Trophoblast cell (in vitro differentiated cells and primary cell): ENCODE measurements at regions not wholly inside any gene's neighbourhood (a gene's known extent, or its start where the extent isn't known, plus 50 kb on each side); places are given as distances from the start of the nearest gene placed in this dataset.

Experiments
- DNase-seq, 2 donors: peaks; one replicate each; pipeline ENCODE4 v3.0.0-alpha.2; 2016
- H2AFZ ChIP-seq: 2 replicates; pipeline ENCODE4 v1.6.1; 2013; ENCODE audit warnings: low read length, moderate library complexity, mild to moderate bottlenecking; ENCODE audit not compliant: insufficient read depth, poor library complexity
- H2AK5ac ChIP-seq: 2 replicates; pipeline ENCODE4 v1.6.1; 2013; ENCODE audit warnings: mild to moderate bottlenecking, low read length
- H2BK120ac ChIP-seq: 2 replicates; pipeline ENCODE4 v1.6.1; 2013; ENCODE audit warnings: low read length, mild to moderate bottlenecking, moderate library complexity; ENCODE audit not compliant: insufficient read depth, poor library complexity
- H2BK12ac ChIP-seq: 2 replicates; pipeline ENCODE4 v1.6.1; 2013; ENCODE audit warnings: mild to moderate bottlenecking, low read length, moderate library complexity
- H2BK5ac ChIP-seq: 2 replicates; pipeline ENCODE4 v1.6.1; 2013; ENCODE audit warnings: low read length, low read depth, moderate library complexity, mild to moderate bottlenecking; ENCODE audit not compliant: poor library complexity
- H3K14ac ChIP-seq: 2 replicates; pipeline ENCODE4 v1.6.1; 2013; ENCODE audit warnings: mild to moderate bottlenecking, low read length
- H3K18ac ChIP-seq: 2 replicates; pipeline ENCODE4 v1.6.1; 2013; ENCODE audit warnings: mild to moderate bottlenecking, low read length
- H3K23ac ChIP-seq: 2 replicates; pipeline ENCODE4 v1.6.1; 2013; ENCODE audit warnings: low read length
- H3K27ac ChIP-seq: 2 replicates; pipeline ENCODE4 v1.5.1; 2013; ENCODE audit warnings: low read depth, mild to moderate bottlenecking, inconsistent platforms, low read length, moderate library complexity
- H3K27me3 ChIP-seq: 2 replicates; pipeline ENCODE4 v1.6.1; 2013; ENCODE audit warnings: inconsistent platforms, mild to moderate bottlenecking, low read length, moderate library complexity; ENCODE audit not compliant: insufficient read depth
- H3K36me3 ChIP-seq, 2 experiments: 1 replicate in 1 of 2; 2 replicates in 1 of 2; pipeline ENCODE4 v1.6.1; 2013; ENCODE audit warnings: low read length in 2 of 2, mild to moderate bottlenecking in 2 of 2, moderate library complexity in 1 of 2; ENCODE audit not compliant: insufficient read depth in 2 of 2, control insufficient read depth in 1 of 2
- H3K4ac ChIP-seq: 2 replicates; pipeline ENCODE4 v1.6.1; 2013; ENCODE audit warnings: low read depth, mild to moderate bottlenecking, low read length, moderate library complexity
- H3K4me1 ChIP-seq, 2 experiments: 1 replicate in 1 of 2; 2 replicates in 1 of 2; pipeline ENCODE4 v1.6.1; 2013; ENCODE audit warnings: low read length in 2 of 2, mild to moderate bottlenecking in 2 of 2, moderate library complexity in 1 of 2; ENCODE audit not compliant: insufficient read depth in 2 of 2, control insufficient read depth in 1 of 2
- H3K4me2 ChIP-seq: 2 replicates; pipeline ENCODE4 v1.6.1; 2013; ENCODE audit warnings: inconsistent platforms, mild to moderate bottlenecking, low read length, moderate library complexity
- H3K4me3 ChIP-seq: 2 replicates; pipeline ENCODE4 v1.5.1; 2013; ENCODE audit warnings: mild to moderate bottlenecking, low read depth, low read length, inconsistent platforms
- H3K79me1 ChIP-seq: one replicate; pipeline ENCODE4 v1.6.1; 2013; ENCODE audit warnings: low read length
- H3K79me2 ChIP-seq: 2 replicates; pipeline ENCODE4 v1.6.1; 2013; ENCODE audit warnings: low read length, mild to moderate bottlenecking; ENCODE audit not compliant: control insufficient read depth, insufficient read depth, poor library complexity
- H3K9ac ChIP-seq: 2 replicates; pipeline ENCODE4 v1.6.1; 2013; ENCODE audit warnings: mild to moderate bottlenecking, low read length
- H3K9me3 ChIP-seq: 2 replicates; pipeline ENCODE4 v1.6.1; 2013; ENCODE audit warnings: low read depth, mild to moderate bottlenecking, control low read depth, inconsistent platforms, low read length; ENCODE audit not compliant: insufficient read depth
- H4K12ac ChIP-seq: 2 replicates; pipeline ENCODE4 v1.6.1; 2013; ENCODE audit warnings: low read depth, mild to moderate bottlenecking, low read length, moderate library complexity
- H4K8ac ChIP-seq: 2 replicates; pipeline ENCODE4 v1.6.1; 2013; ENCODE audit warnings: low read depth, mild to moderate bottlenecking, low read length, moderate library complexity
- H4K91ac ChIP-seq: one replicate; pipeline ENCODE4 v1.6.1; 2013; ENCODE audit warnings: low read depth, mild to moderate bottlenecking, low read length, moderate library complexity
- WGBS: extraction: QIAGEN DNeasy Blood & Tissue Kit; methylation state at CpG from one replicate; pipeline ENCODE4 v1.1.7; 2013; ENCODE audit warnings: missing lambda C conversion rate; ENCODE audit not compliant: insufficient read length, insufficient coverage; ENCODE audit errors: extremely low coverage; 5-methylcytosine and 5-hydroxymethylcytosine counted together

- H3K14ac ChIP-seq = no peak overlapping the region
- H4K12ac ChIP-seq = no peak overlapping the region
- no peak overlapping the region for H3K27ac ChIP-seq
- H2BK5ac ChIP-seq = no peak overlapping the region
- no peak overlapping the region for H3K23ac ChIP-seq
- no peaks in the 10 kb centered on the region for H3K79me1 ChIP-seq
- H2BK12ac ChIP-seq = no peak overlapping the region
- no peak overlapping the region for H4K91ac ChIP-seq
- no peak overlapping the region for H3K4ac ChIP-seq
- no peaks in the 10 kb centered on the region for H3K9me3 ChIP-seq
- H3K4me2 ChIP-seq = no peak overlapping the region
- no CpG with 5 or more reads among the region's 2 CpGs for WGBS
- no peaks in the 10 kb centered on the region for H3K27me3 ChIP-seq
- H3K79me2 ChIP-seq = no peaks in the 10 kb centered on the region
- H3K9ac ChIP-seq = no peak overlapping the region
- H2AK5ac ChIP-seq = no peak overlapping the region
- no peak for DNase-seq
- H2AFZ ChIP-seq = no peak overlapping the region
- H3K36me3 ChIP-seq = no peaks in the 10 kb centered on the region
- no peak overlapping the region for H2BK120ac ChIP-seq
- H3K18ac ChIP-seq = no peak overlapping the region
- no peak overlapping the region for H4K8ac ChIP-seq
- no peaks in the 10 kb centered on the region for H3K4me1 ChIP-seq
- H3K4me3 ChIP-seq = no peak overlapping the region
Observed at GRCh38 chr10:120355425-120355824, 101.6 kb upstream of the PLPP4 start.

- Histone ChIP-seq H3K79me1 (no peaks in the 10 kb centered on the region), H2BK12ac (no peak overlapping the region), H4K91ac (no peak overlapping the region), H3K4me2 (no peak overlapping the region), H4K12ac (no peak overlapping the region), H3K9me3 (no peaks in the 10 kb centered on the region), H2AK5ac (no peak overlapping the region), H2BK120ac (no peak overlapping the region), H3K4me1 (no peaks in the 10 kb centered on the region), H3K4ac (no peak overlapping the region), H3K36me3 (no peaks in the 10 kb centered on the region), H3K23ac (no peak overlapping the region), H3K9ac (no peak overlapping the region), H2BK5ac (no peak overlapping the region), H2AFZ (no peak overlapping the region), H3K18ac (no peak overlapping the region), H3K14ac (no peak overlapping the region), H3K79me2 (no peaks in the 10 kb centered on the region), H4K8ac (no peak overlapping the region), H3K27me3 (no peaks in the 10 kb centered on the region), H3K4me3 (no peak overlapping the region), H3K27ac (no peak overlapping the region)
- no CpG with 5 or more reads among the region's 3 CpGs for WGBS
- no peak for DNase-seq
Observed at GRCh38 chr10:120360571-120360970, 96.5 kb upstream of the PLPP4 start.

- Histone ChIP-seq H3K4me1 (no peaks in the 10 kb centered on the region), H2BK12ac (no peak overlapping the region), H3K79me2 (no peaks in the 10 kb centered on the region), H3K23ac (no peak overlapping the region), H2BK5ac (no peak overlapping the region), H3K4me3 (no peak overlapping the region), H3K36me3 (no peaks in the 10 kb centered on the region), H3K27ac (no peak overlapping the region), H3K27me3 (no peaks in the 10 kb centered on the region), H3K14ac (no peak overlapping the region), H2AFZ (no peak overlapping the region), H3K4ac (no peak overlapping the region), H2BK120ac (no peak overlapping the region), H4K8ac (no peak overlapping the region), H2AK5ac (no peak overlapping the region), H3K9me3 (no peaks in the 10 kb centered on the region), H4K91ac (no peak overlapping the region), H4K12ac (no peak overlapping the region), H3K4me2 (no peak overlapping the region), H3K18ac (no peak overlapping the region), H3K79me1 (no peaks in the 10 kb centered on the region), H3K9ac (no peak overlapping the region)
- no peak for DNase-seq
- WGBS = no CpG with 5 or more reads among the region's 5 CpGs
Observed at GRCh38 chr10:120365872-120366271, 91.2 kb upstream of the PLPP4 start.

GRCh38 chr10:120367341-120367740, 89.7 kb upstream of the PLPP4 start:
- Histone ChIP-seq H4K91ac (no peak overlapping the region), H2BK5ac (no peak overlapping the region), H3K79me2 (no peaks in the 10 kb centered on the region), H2AK5ac (no peak overlapping the region), H3K27me3 (no peaks in the 10 kb centered on the region), H3K14ac (no peak overlapping the region), H3K79me1 (no peaks in the 10 kb centered on the region), H2BK12ac (no peak overlapping the region), H3K9me3 (no peaks in the 10 kb centered on the region), H3K4me3 (no peak overlapping the region), H3K4me1 (no peaks in the 10 kb centered on the region), H3K27ac (no peak overlapping the region), H3K4me2 (no peak overlapping the region), H3K4ac (no peak overlapping the region), H2AFZ (no peak overlapping the region), H3K36me3 (no peaks in the 10 kb centered on the region), H4K8ac (no peak overlapping the region), H4K12ac (no peak overlapping the region), H3K18ac (no peak overlapping the region), H3K9ac (no peak overlapping the region), H3K23ac (no peak overlapping the region), H2BK120ac (no peak overlapping the region)
- WGBS = no CpG with 5 or more reads among the region's 3 CpGs
- no peak for DNase-seq
